ENCODE measurements at regions not wholly inside any gene's neighbourhood (a gene's known extent, or its start where the extent isn't known, plus 50 kb on each side); places are given as distances from the start of the nearest gene placed in this dataset.

DNA sequence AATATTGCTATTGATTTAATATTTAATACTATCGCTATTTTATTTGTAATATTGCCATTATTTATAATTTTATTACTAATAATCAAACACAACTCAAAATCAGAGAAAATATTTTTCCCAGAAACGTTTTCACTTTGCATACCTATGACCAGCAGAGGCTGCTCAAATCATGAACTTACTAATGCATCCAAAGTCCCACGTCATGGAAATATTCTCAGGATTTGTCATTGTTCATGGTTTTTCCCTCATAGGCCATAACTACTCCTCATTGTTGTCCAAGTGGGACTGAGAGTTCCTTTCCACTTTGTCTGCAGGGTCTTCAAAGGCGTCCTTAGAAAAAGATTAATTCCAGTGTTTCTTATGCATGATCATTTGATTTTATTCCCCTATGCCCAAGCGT, 344.8 kb downstream of the THBS2 start:
- DNase-seq, result peak in 2 of 5 donors; percentile 2 to 70
- TF ChIP-seq, protein P1, sequence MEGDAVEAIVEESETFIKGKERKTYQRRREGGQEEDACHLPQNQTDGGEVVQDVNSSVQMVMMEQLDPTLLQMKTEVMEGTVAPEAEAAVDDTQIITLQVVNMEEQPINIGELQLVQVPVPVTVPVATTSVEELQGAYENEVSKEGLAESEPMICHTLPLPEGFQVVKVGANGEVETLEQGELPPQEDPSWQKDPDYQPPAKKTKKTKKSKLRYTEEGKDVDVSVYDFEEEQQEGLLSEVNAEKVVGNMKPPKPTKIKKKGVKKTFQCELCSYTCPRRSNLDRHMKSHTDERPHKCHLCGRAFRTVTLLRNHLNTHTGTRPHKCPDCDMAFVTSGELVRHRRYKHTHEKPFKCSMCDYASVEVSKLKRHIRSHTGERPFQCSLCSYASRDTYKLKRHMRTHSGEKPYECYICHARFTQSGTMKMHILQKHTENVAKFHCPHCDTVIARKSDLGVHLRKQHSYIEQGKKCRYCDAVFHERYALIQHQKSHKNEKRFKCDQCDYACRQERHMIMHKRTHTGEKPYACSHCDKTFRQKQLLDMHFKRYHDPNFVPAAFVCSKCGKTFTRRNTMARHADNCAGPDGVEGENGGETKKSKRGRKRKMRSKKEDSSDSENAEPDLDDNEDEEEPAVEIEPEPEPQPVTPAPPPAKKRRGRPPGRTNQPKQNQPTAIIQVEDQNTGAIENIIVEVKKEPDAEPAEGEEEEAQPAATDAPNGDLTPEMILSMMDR (IDR thresholded peaks at IDR 0.05; ENCODE audit: borderline replicate concordance, extremely low read depth, insufficient read depth), result no peak
- no peak overlapping the region for H3K9ac ChIP-seq (ENCODE audit: low read length in 3 of 3)
- H3K4me3 ChIP-seq (ENCODE audit: low read length in 3 of 3), result no peak overlapping the region
- H3K27ac ChIP-seq (ENCODE audit: low read depth in 2 of 2, low read length in 2 of 2), result no peak overlapping the region
- no peak for FAIRE-seq
- no peaks in the 10 kb centered on the region for H3K9me3 ChIP-seq (ENCODE audit: control insufficient read depth in 2 of 3, insufficient read depth in 1 of 3, low read length in 3 of 3)
- H3K27me3 ChIP-seq (ENCODE audit: control insufficient read depth, insufficient read depth, low read length), result no peaks in the 10 kb centered on the region
- intact Hi-C loops (cut with DNase I), result no loop called here
- H3K36me3 ChIP-seq (ENCODE audit: control insufficient read depth in 2 of 3, insufficient read depth in 3 of 3, low read length in 3 of 3), result no peaks in the 10 kb centered on the region
- H3K4me1 ChIP-seq (ENCODE audit: control insufficient read depth in 2 of 3, insufficient read depth in 2 of 3, low read depth in 1 of 3, low read length in 3 of 3), result no peaks in the 10 kb centered on the region

DNA sequence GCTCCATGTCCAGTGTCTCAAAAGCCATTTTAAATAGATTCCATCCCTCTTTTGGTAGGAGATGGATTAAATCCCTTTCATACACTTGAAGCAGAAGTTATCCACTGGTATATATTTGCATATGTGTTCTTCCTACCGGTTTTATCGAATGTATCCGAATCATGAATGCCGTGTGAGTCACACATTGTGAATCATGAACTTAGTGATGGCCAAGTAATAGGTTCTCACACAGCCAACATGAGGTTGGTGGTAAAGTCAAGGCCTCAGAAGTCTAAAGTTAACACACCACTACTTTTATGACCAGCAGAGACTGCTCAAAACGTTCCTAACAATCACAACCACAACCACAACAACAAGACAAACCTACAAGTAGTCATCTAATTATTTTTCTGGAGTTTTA, 345.5 kb downstream of the THBS2 start:
- H3K27ac ChIP-seq (ENCODE audit: low read depth in 2 of 2, low read length in 2 of 2), result no peak overlapping the region
- FAIRE-seq (no peak), DNase-seq (no peak)
- TF ChIP-seq, protein P1 (IDR thresholded peaks at IDR 0.05; ENCODE audit: borderline replicate concordance, extremely low read depth, insufficient read depth), result no peak
- no peaks in the 10 kb centered on the region for H3K27me3 ChIP-seq (ENCODE audit: control insufficient read depth, insufficient read depth, low read length)
- H3K4me3 ChIP-seq (ENCODE audit: low read length in 3 of 3), result no peak overlapping the region
- H3K9ac ChIP-seq (ENCODE audit: low read length in 3 of 3), result no peak overlapping the region
- intact Hi-C loops (cut with DNase I), result no loop called here
- H3K9me3 ChIP-seq (ENCODE audit: control insufficient read depth in 2 of 3, insufficient read depth in 1 of 3, low read length in 3 of 3), result no peaks in the 10 kb centered on the region
- H3K36me3 ChIP-seq (ENCODE audit: control insufficient read depth in 2 of 3, insufficient read depth in 3 of 3, low read length in 3 of 3), result no peaks in the 10 kb centered on the region
- no peaks in the 10 kb centered on the region for H3K4me1 ChIP-seq (ENCODE audit: control insufficient read depth in 2 of 3, insufficient read depth in 2 of 3, low read depth in 1 of 3, low read length in 3 of 3)

DNA sequence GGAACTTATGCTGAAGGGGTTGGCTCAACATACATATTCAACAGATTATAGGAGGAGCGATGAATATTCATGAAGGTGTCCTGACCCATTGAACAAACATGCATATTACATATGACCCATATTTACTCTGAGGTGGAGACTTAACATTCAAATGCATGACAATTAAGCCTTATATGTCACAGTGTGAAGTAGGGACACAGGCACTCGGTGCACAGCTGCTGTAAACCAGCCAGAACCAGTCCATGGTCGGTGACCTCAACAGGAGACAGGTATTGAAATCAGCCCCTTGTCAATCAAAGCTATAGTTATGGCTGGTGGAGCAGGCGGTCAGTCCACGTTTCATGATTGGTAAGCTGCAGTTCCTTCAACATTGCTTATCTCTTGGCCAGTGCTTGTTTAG, 347.3 kb downstream of the THBS2 start:
- H3K36me3 ChIP-seq (ENCODE audit: control insufficient read depth in 2 of 3, insufficient read depth in 3 of 3, low read length in 3 of 3), result no peaks in the 10 kb centered on the region
- H3K9me3 ChIP-seq (ENCODE audit: control insufficient read depth in 2 of 3, insufficient read depth in 1 of 3, low read length in 3 of 3), result no peaks in the 10 kb centered on the region
- H3K27me3 ChIP-seq (ENCODE audit: control insufficient read depth, insufficient read depth, low read length), result no peaks in the 10 kb centered on the region
- no peaks in the 10 kb centered on the region for H3K4me1 ChIP-seq (ENCODE audit: control insufficient read depth in 2 of 3, insufficient read depth in 2 of 3, low read depth in 1 of 3, low read length in 3 of 3)
- H3K9ac ChIP-seq (ENCODE audit: low read length in 3 of 3), result no peak overlapping the region
- intact Hi-C loops (cut with DNase I), result no loop called here
- FAIRE-seq (no peak), DNase-seq (peak in 1 of 5 donors; percentile 16)
- H3K27ac ChIP-seq (ENCODE audit: low read depth in 2 of 2, low read length in 2 of 2), result no peak overlapping the region
- TF ChIP-seq, protein P1 (IDR thresholded peaks at IDR 0.05; ENCODE audit: borderline replicate concordance, extremely low read depth, insufficient read depth), result no peak
- no peak overlapping the region for H3K4me3 ChIP-seq (ENCODE audit: low read length in 3 of 3)

DNA sequence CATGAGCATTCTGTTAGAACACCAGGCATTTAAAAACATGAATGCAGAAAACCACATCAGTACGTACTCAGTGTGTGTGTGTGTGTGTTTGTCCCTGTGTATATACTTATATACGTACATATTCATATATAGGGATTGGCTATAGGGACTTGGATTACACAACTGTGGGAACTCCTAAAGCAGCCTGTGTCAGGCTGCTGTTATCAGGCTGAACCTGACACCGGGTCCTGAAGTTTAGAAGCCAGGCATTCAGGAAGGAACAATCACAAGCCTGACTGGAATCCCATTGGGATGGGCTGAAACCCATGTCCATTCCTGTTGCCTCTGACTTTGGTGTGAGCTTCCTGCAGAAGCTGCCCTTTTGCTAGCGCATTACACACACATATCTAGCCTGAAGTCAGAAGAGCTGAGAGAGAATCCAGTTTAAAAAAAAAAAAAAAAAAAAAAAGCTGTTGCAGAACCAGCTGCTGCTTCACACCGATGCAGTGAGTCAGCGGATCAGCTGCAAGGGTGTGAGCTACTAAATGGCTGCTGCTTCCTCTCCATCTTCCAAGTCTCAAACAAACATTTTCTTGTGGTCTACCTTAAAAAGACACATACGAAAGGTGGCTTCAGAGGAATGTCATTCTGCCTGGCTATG, 348.1 kb downstream of the THBS2 start:
- DNase-seq, result no peak
- FAIRE-seq, result no peak
- H3K4me1 ChIP-seq (ENCODE audit: control insufficient read depth in 2 of 3, insufficient read depth in 2 of 3, low read depth in 1 of 3, low read length in 3 of 3), result no peaks in the 10 kb centered on the region
- H3K9ac ChIP-seq (ENCODE audit: low read length in 3 of 3), result no peak overlapping the region
- TF ChIP-seq, protein P1 (IDR thresholded peaks at IDR 0.05; ENCODE audit: borderline replicate concordance, extremely low read depth, insufficient read depth), result no peak
- H3K36me3 ChIP-seq (ENCODE audit: control insufficient read depth in 2 of 3, insufficient read depth in 3 of 3, low read length in 3 of 3), result no peaks in the 10 kb centered on the region
- H3K9me3 ChIP-seq (ENCODE audit: control insufficient read depth in 2 of 3, insufficient read depth in 1 of 3, low read length in 3 of 3), result no peaks in the 10 kb centered on the region
- intact Hi-C loops (cut with DNase I), result no loop called here
- no peak overlapping the region for H3K4me3 ChIP-seq (ENCODE audit: low read length in 3 of 3)
- H3K27ac ChIP-seq (ENCODE audit: low read depth in 2 of 2, low read length in 2 of 2), result no peak overlapping the region
- no peaks in the 10 kb centered on the region for H3K27me3 ChIP-seq (ENCODE audit: control insufficient read depth, insufficient read depth, low read length)
